AG09309 (cell line): ENCODE measurements at regions not wholly inside any gene's neighbourhood (a gene's known extent, or its start where the extent isn't known, plus 50 kb on each side); places are given as distances from the start of the nearest gene placed in this dataset.
"Not testable (repeated sequence)": the region's sequence is repeated elsewhere in the genome, so short reads cannot be mapped to it uniquely, and the experiment has no call there.

Source experiments
- DNase-seq: peaks from one replicate; pipeline ENCODE4 v3.0.0-alpha.2; 2010; ENCODE audit warnings: low read depth
- H3K4me3 ChIP-seq: 2 replicates; pipeline ENCODE4 v1.5.1; 2011; ENCODE audit warnings: mild to moderate bottlenecking, low read depth, low read length, moderate library complexity; ENCODE audit not compliant: control insufficient read depth
- CTCF ChIP-seq: IDR thresholded peaks from 2 replicates; pipeline ENCODE4 v1.5.1; 2011; ENCODE audit warnings: mild to moderate bottlenecking, low read depth, low read length, inconsistent platforms; ENCODE audit not compliant: insufficient read depth, control insufficient read depth; ENCODE audit errors: missing control alignments

- TF ChIP-seq CTCF = no peak
- no peak for DNase-seq
- H3K4me3 ChIP-seq = no peak overlapping the region
Observed at GRCh38 chr12:30166006-30166795, 382.5 kb upstream of the TMTC1 start.

- H3K4me3 ChIP-seq = no peak overlapping the region
- no peak for TF ChIP-seq CTCF
- no peak for DNase-seq
Observed at GRCh38 chr12:30164382-30165318, 380.9 kb upstream of the TMTC1 start.

- not testable (repeated sequence) for DNase-seq, H3K4me3 ChIP-seq
Observed at GRCh38 chr12:30156833-30157232, 373.1 kb upstream of the TMTC1 start.

GRCh38 chr12:30155001-30155730 lies 371.4 kb upstream of the TMTC1 start:
- no peak for DNase-seq
- H3K4me3 ChIP-seq = no peak overlapping the region
- no peak for TF ChIP-seq CTCF

GRCh38 chr12:30153981-30154380 lies 370.2 kb upstream of the TMTC1 start:
- DNase-seq = no peak
- no peak overlapping the region for H3K4me3 ChIP-seq
- TF ChIP-seq CTCF = no peak

GRCh38 chr12:30152705-30153104 lies 369.0 kb upstream of the TMTC1 start:
- TF ChIP-seq CTCF = no peak
- DNase-seq = no peak
- H3K4me3 ChIP-seq = no peak overlapping the region

GRCh38 chr12:30151831-30152230 lies 368.1 kb upstream of the TMTC1 start:
- TF ChIP-seq CTCF = no peak
- no peak for DNase-seq
- H3K4me3 ChIP-seq = no peak overlapping the region
